T-helper 1 cell (primary cell): ENCODE measurements at regions not wholly inside any gene's neighbourhood (a gene's known extent, or its start where the extent isn't known, plus 50 kb on each side); places are given as distances from the start of the nearest gene placed in this dataset.
"Not testable (repeated sequence)": the region's sequence is repeated elsewhere in the genome, so short reads cannot be mapped to it uniquely, and the experiment has no call there.

Source experiments
- DNase-seq, 5 donors: peaks; one replicate each; pipeline ENCODE4 v3.0.0-alpha.2; 2012 to 2020

- DNase-seq = no peak
Observed at GRCh38 chr18:60894254-60894945, 438.8 kb upstream of the CDH20 start.

- DNase-seq = no peak
Observed at GRCh38 chr18:60895181-60895580, 438.0 kb upstream of the CDH20 start.

GRCh38 chr18:60898111-60898510 is 435.1 kb upstream of the CDH20 start:
- no peak for DNase-seq

- no peak for DNase-seq
Observed at GRCh38 chr18:60905699-60906098, 427.5 kb upstream of the CDH20 start.

- no peak for DNase-seq
Observed at GRCh38 chr18:60910534-60910933, 422.7 kb upstream of the CDH20 start.

GRCh38 chr18:60911504-60911903 is 421.7 kb upstream of the CDH20 start:
- DNase-seq = no peak

- DNase-seq = no peak
Observed at GRCh38 chr18:60915160-60915559, 418.1 kb upstream of the CDH20 start.

- not testable (repeated sequence) for DNase-seq
Observed at GRCh38 chr18:60918862-60919261, 414.4 kb upstream of the CDH20 start.

- no peak for DNase-seq
Observed at GRCh38 chr18:60925892-60926291, 407.3 kb upstream of the CDH20 start.

- DNase-seq = no peak
Observed at GRCh38 chr18:60929966-60930365, 403.3 kb upstream of the CDH20 start.

- DNase-seq = no peak
Observed at GRCh38 chr18:60935041-60935910, 398.0 kb upstream of the CDH20 start.

- DNase-seq = no peak
Observed at GRCh38 chr18:60936101-60936500, 397.1 kb upstream of the CDH20 start.

- DNase-seq = no peak
Observed at GRCh38 chr18:60943297-60943696, 389.9 kb upstream of the CDH20 start.

GRCh38 chr18:60950634-60951033 is 382.6 kb upstream of the CDH20 start:
- no peak for DNase-seq

GRCh38 chr18:60951091-60951490 is 382.1 kb upstream of the CDH20 start:
- DNase-seq = no peak

GRCh38 chr18:60962625-60963024 is 370.6 kb upstream of the CDH20 start:
- DNase-seq = no peak

GRCh38 chr18:60965856-60966255 is 367.4 kb upstream of the CDH20 start:
- no peak for DNase-seq

GRCh38 chr18:60966876-60967275 is 366.4 kb upstream of the CDH20 start:
- no peak for DNase-seq

GRCh38 chr18:60975420-60975819 is 357.8 kb upstream of the CDH20 start:
- no peak for DNase-seq

GRCh38 chr18:60976976-60977375 is 356.3 kb upstream of the CDH20 start:
- no peak for DNase-seq

GRCh38 chr18:60978338-60978737 is 354.9 kb upstream of the CDH20 start:
- no peak for DNase-seq

GRCh38 chr18:60980422-60981005 is 352.7 kb upstream of the CDH20 start:
- DNase-seq = no peak

GRCh38 chr18:60981682-60982328 is 351.4 kb upstream of the CDH20 start:
- DNase-seq = no peak
